Heart left ventricle (tissue), 13 donors: ENCODE measurements at regions not wholly inside any gene's neighbourhood (a gene's known extent, or its start where the extent isn't known, plus 50 kb on each side); places are given as distances from the start of the nearest gene placed in this dataset.

Experiments
- CTCF ChIP-seq, 12 donors: fragments of 200-600 bp; sonication (generic) in 4 of 12; IDR thresholded peaks; one replicate each; pipeline versions ENCODE4 v1.5.0 to v1.8.0; 2018 to 2022; ENCODE audit warnings: antibody characterized with exemption in 12 of 12, mild to moderate bottlenecking in 5 of 12
- POLR2A ChIP-seq, 2 donors: fragments of 450-650 bp; IDR thresholded peaks; one replicate each; pipeline ENCODE4 v1.6.1; 2017; ENCODE audit warnings: antibody characterized with exemption in 2 of 2, mild to moderate bottlenecking in 2 of 2, moderate library complexity in 2 of 2
- donor health status: ischemic (EF 13 %, LVEDD 7.1; RV severe dilation, severe dysfunction).
- donor health status: DM: no; HTN: yes; CAD: no.
- donor health status: DM: no; HTN: no; CAD: no.
- donor health status: ischemic (EF 25% LVEDD 6.9; RV normal size, moderate dysfunction).
- donor health status: ischemic (EF 25% LVEDD 5.7; RV mildly dilated, moderate dysfunction).
- donor health status: ischemic (EF 35%, LVEDD 5.7; RV mildly dilated, moderate dysfunction).
- donor health status: nonischemic (EF 11% LVEDD 7.7; RV severe dilation, severe dysfunction).
- donor health status: DM: yes; HTN: yes; CAD: no.
- donor health status: PGD.
- donor health status: ischemic (EF 29% LVEDD 5.4; RV normal size, mild dysfunction).
- donor health status: nonischemic (EF 23%, LVEDD 6.1; RV moderate dilation, normal function).

- TF ChIP-seq CTCF (IDR thresholded peaks at IDR 0.05), result no peak
- no peak for TF ChIP-seq POLR2A (IDR thresholded peaks at IDR 0.05)
These were observed 270.6 kb upstream of the IRX4 start for GRCh38 chr5:2153350-2153749.
